ENCODE measurements at regions not wholly inside any gene's neighbourhood (a gene's known extent, or its start where the extent isn't known, plus 50 kb on each side); places are given as distances from the start of the nearest gene placed in this dataset.

GRCh38 chr12:132414634-132415326 is 75.2 kb upstream of the FBRSL1 start:
- TF ChIP-seq CTCF (conservative IDR thresholded peaks at IDR 0.05 in 1 of 2, IDR thresholded peaks at IDR 0.05 in 1 of 2; ENCODE audit: low read depth in 1 of 2, low read length in 2 of 2) (peak; percentile 82 to 89), EZH2 (IDR thresholded peaks at IDR 0.05; ENCODE audit: low read length, missing control alignments) (no peak)
- Histone ChIP-seq H2AFZ (ENCODE audit: low read length) (no peak overlapping the region), H4K20me1 (ENCODE audit: control insufficient read depth, extremely low read depth, insufficient read depth, low read length) (no peaks in the 10 kb centered on the region), H3K36me3 (ENCODE audit: control insufficient read depth, insufficient read depth, low read length) (no peaks in the 10 kb centered on the region), H3K9ac (ENCODE audit: insufficient read depth, low read length) (no peak overlapping the region), H3K4me2 (ENCODE audit: extremely low read depth, insufficient read depth, low read length) (no peak overlapping the region), H3K27me3 (ENCODE audit: control insufficient read depth, insufficient read depth, low read length) (peaks cover 5% of the 10 kb centered on the region), H3K9me3 (ENCODE audit: control insufficient read depth, insufficient read depth, low read depth, low read length) (no peaks in the 10 kb centered on the region), H3K4me3 (replicated peaks in 1 of 4; ENCODE audit: control extremely low read depth in 1 of 4, insufficient read depth in 1 of 4, low read depth in 3 of 4, low read length in 4 of 4) (no peak overlapping the region), H3K27ac (ENCODE audit: insufficient read depth, low read length) (no peak overlapping the region), H3K4me1 (ENCODE audit: control insufficient read depth, extremely low read depth, insufficient read depth, low read length) (no peaks in the 10 kb centered on the region), H3K79me2 (ENCODE audit: control insufficient read depth, insufficient read depth, low read length) (no peaks in the 10 kb centered on the region)
- peak; percentile 51 to 72 for DNase-seq (ENCODE audit: low read depth in 2 of 2)

GRCh38 chr12:132413931-132414588 is 75.9 kb upstream of the FBRSL1 start:
- no peak overlapping the region for H3K4me2 ChIP-seq (ENCODE audit: extremely low read depth, insufficient read depth, low read length)
- no peak overlapping the region for H3K9ac ChIP-seq (ENCODE audit: insufficient read depth, low read length)
- TF ChIP-seq CTCF (conservative IDR thresholded peaks at IDR 0.05 in 1 of 2, IDR thresholded peaks at IDR 0.05 in 1 of 2; ENCODE audit: low read depth in 1 of 2, low read length in 2 of 2) (peak; percentile 19 to 53), EZH2 (IDR thresholded peaks at IDR 0.05; ENCODE audit: low read length, missing control alignments) (no peak)
- no peak for DNase-seq (ENCODE audit: low read depth in 2 of 2)
- no peaks in the 10 kb centered on the region for H3K9me3 ChIP-seq (ENCODE audit: control insufficient read depth, insufficient read depth, low read depth, low read length)
- H3K4me1 ChIP-seq (ENCODE audit: control insufficient read depth, extremely low read depth, insufficient read depth, low read length) = no peaks in the 10 kb centered on the region
- no peak overlapping the region for H3K27ac ChIP-seq (ENCODE audit: insufficient read depth, low read length)
- no peaks in the 10 kb centered on the region for H4K20me1 ChIP-seq (ENCODE audit: control insufficient read depth, extremely low read depth, insufficient read depth, low read length)
- H3K79me2 ChIP-seq (ENCODE audit: control insufficient read depth, insufficient read depth, low read length) = no peaks in the 10 kb centered on the region
- no peak overlapping the region for H2AFZ ChIP-seq (ENCODE audit: low read length)
- no peak overlapping the region for H3K4me3 ChIP-seq (replicated peaks in 1 of 4; ENCODE audit: control extremely low read depth in 1 of 4, insufficient read depth in 1 of 4, low read depth in 3 of 4, low read length in 4 of 4)
- peaks cover 4% of the 10 kb centered on the region for H3K27me3 ChIP-seq (ENCODE audit: control insufficient read depth, insufficient read depth, low read length)
- H3K36me3 ChIP-seq (ENCODE audit: control insufficient read depth, insufficient read depth, low read length) = no peaks in the 10 kb centered on the region

GRCh38 chr12:132411457-132411856 is 78.5 kb upstream of the FBRSL1 start:
- Histone ChIP-seq H3K36me3 (ENCODE audit: control insufficient read depth, insufficient read depth, low read length) (no peaks in the 10 kb centered on the region), H3K27me3 (ENCODE audit: control insufficient read depth, insufficient read depth, low read length) (no peaks in the 10 kb centered on the region), H3K4me1 (ENCODE audit: control insufficient read depth, extremely low read depth, insufficient read depth, low read length) (no peaks in the 10 kb centered on the region), H2AFZ (ENCODE audit: low read length) (no peak overlapping the region), H3K4me3 (replicated peaks in 1 of 4; ENCODE audit: control extremely low read depth in 1 of 4, insufficient read depth in 1 of 4, low read depth in 3 of 4, low read length in 4 of 4) (no peak overlapping the region), H3K79me2 (ENCODE audit: control insufficient read depth, insufficient read depth, low read length) (no peaks in the 10 kb centered on the region), H3K9ac (ENCODE audit: insufficient read depth, low read length) (no peak overlapping the region), H3K9me3 (ENCODE audit: control insufficient read depth, insufficient read depth, low read depth, low read length) (no peaks in the 10 kb centered on the region), H3K4me2 (ENCODE audit: extremely low read depth, insufficient read depth, low read length) (no peak overlapping the region), H3K27ac (ENCODE audit: insufficient read depth, low read length) (no peak overlapping the region), H4K20me1 (ENCODE audit: control insufficient read depth, extremely low read depth, insufficient read depth, low read length) (no peaks in the 10 kb centered on the region)
- DNase-seq (ENCODE audit: low read depth in 2 of 2) = no peak
- TF ChIP-seq EZH2 (IDR thresholded peaks at IDR 0.05; ENCODE audit: low read length, missing control alignments) = no peak
- TF ChIP-seq CTCF (conservative IDR thresholded peaks at IDR 0.05 in 1 of 2, IDR thresholded peaks at IDR 0.05 in 1 of 2; ENCODE audit: low read depth in 1 of 2, low read length in 2 of 2) = no peak

Measured in fibroblast of lung (primary cell).